ENCODE measurements at regions not wholly inside any gene's neighbourhood (a gene's known extent, or its start where the extent isn't known, plus 50 kb on each side); places are given as distances from the start of the nearest gene placed in this dataset.

- Mint-ChIP-seq H3K27ac (ENCODE audit: unreplicated experiment) (no peak overlapping the region), H3K4me1 (ENCODE audit: unreplicated experiment) (no peaks in the 10 kb centered on the region), H3K4me3 (ENCODE audit: unreplicated experiment) (no peak overlapping the region), H3K36me3 (ENCODE audit: low read depth, unreplicated experiment) (no peaks in the 10 kb centered on the region), H3K9me3 (ENCODE audit: unreplicated experiment) (no peaks in the 10 kb centered on the region), H3K27me3 (ENCODE audit: unreplicated experiment) (no peaks in the 10 kb centered on the region)
- TF ChIP-seq CTCF (IDR thresholded peaks at IDR 0.05; ENCODE audit: unreplicated experiment): no peak
- no peak for DNase-seq (ENCODE audit: low spot score)
Measured at GRCh38 chr11:104464691-104465090, 300.7 kb upstream of the PDGFD start.

DNA sequence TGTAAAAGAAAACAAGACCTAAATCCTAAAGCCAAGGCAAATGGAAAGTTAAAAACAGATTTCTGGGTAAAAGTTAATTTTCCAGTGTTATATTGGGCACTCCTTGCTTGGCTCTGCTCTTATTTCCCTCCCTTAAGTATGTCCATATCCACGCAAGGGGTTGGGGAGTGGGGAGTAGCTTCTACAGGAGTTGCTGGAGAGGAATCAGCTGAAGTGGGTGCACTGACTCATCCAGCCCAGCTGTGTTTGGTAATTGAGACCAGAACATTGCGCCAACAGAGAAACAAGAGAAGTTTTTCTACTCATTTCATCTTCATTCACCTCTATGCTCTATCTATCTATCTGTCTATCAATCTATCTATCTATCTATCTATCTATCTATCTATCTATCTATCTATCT lies 298.4 kb upstream of the PDGFD start:
- H3K27me3 Mint-ChIP-seq (ENCODE audit: unreplicated experiment): no peaks in the 10 kb centered on the region
- H3K27ac Mint-ChIP-seq (ENCODE audit: unreplicated experiment): no peak overlapping the region
- no peaks in the 10 kb centered on the region for H3K4me1 Mint-ChIP-seq (ENCODE audit: unreplicated experiment)
- H3K36me3 Mint-ChIP-seq (ENCODE audit: low read depth, unreplicated experiment): no peaks in the 10 kb centered on the region
- DNase-seq (ENCODE audit: low spot score): no peak
- no peaks in the 10 kb centered on the region for H3K9me3 Mint-ChIP-seq (ENCODE audit: unreplicated experiment)
- no peak overlapping the region for H3K4me3 Mint-ChIP-seq (ENCODE audit: unreplicated experiment)
- TF ChIP-seq CTCF (IDR thresholded peaks at IDR 0.05; ENCODE audit: unreplicated experiment): no peak

- no peaks in the 10 kb centered on the region for H3K9me3 Mint-ChIP-seq (ENCODE audit: unreplicated experiment)
- H3K27me3 Mint-ChIP-seq (ENCODE audit: unreplicated experiment): no peaks in the 10 kb centered on the region
- no peaks in the 10 kb centered on the region for H3K36me3 Mint-ChIP-seq (ENCODE audit: low read depth, unreplicated experiment)
- H3K27ac Mint-ChIP-seq (ENCODE audit: unreplicated experiment): no peak overlapping the region
- DNase-seq (ENCODE audit: low spot score): no peak
- no peaks in the 10 kb centered on the region for H3K4me1 Mint-ChIP-seq (ENCODE audit: unreplicated experiment)
- TF ChIP-seq CTCF (IDR thresholded peaks at IDR 0.05; ENCODE audit: unreplicated experiment): no peak
- no peak overlapping the region for H3K4me3 Mint-ChIP-seq (ENCODE audit: unreplicated experiment)
Measured at GRCh38 chr11:104451197-104451893, 287.4 kb upstream of the PDGFD start.

- Mint-ChIP-seq H3K4me3 (ENCODE audit: unreplicated experiment) (no peak overlapping the region), H3K9me3 (ENCODE audit: unreplicated experiment) (no peaks in the 10 kb centered on the region), H3K27ac (ENCODE audit: unreplicated experiment) (no peak overlapping the region), H3K27me3 (ENCODE audit: unreplicated experiment) (no peaks in the 10 kb centered on the region), H3K36me3 (ENCODE audit: low read depth, unreplicated experiment) (no peaks in the 10 kb centered on the region), H3K4me1 (ENCODE audit: unreplicated experiment) (peaks cover 6% of the 10 kb centered on the region)
- DNase-seq (ENCODE audit: low spot score): no peak
- TF ChIP-seq CTCF (IDR thresholded peaks at IDR 0.05; ENCODE audit: unreplicated experiment): no peak
Measured at GRCh38 chr11:104443387-104443786, 279.4 kb upstream of the PDGFD start.

DNA sequence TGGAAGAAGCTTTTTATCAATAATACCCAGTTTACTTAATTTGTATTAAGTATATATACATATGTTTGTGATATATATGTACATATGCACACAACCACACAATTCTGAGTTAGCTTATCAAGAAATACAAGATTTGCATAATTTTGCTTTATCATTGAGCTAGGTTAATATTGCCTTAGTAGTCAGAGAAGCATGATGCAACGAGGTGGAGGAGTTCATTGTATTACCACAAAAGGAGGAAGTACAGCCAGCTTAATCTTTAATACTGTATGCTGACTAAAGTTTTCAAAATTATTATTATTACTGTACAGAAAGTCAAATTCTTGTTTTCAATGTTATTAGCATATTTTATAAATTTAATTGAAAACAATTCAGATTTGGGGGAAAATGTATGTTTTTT lies 278.4 kb upstream of the PDGFD start:
- peaks cover 6% of the 10 kb centered on the region for H3K4me1 Mint-ChIP-seq (ENCODE audit: unreplicated experiment)
- no peak for DNase-seq (ENCODE audit: low spot score)
- TF ChIP-seq CTCF (IDR thresholded peaks at IDR 0.05; ENCODE audit: unreplicated experiment): no peak
- no peak overlapping the region for H3K27ac Mint-ChIP-seq (ENCODE audit: unreplicated experiment)
- no peaks in the 10 kb centered on the region for H3K27me3 Mint-ChIP-seq (ENCODE audit: unreplicated experiment)
- H3K36me3 Mint-ChIP-seq (ENCODE audit: low read depth, unreplicated experiment): no peaks in the 10 kb centered on the region
- H3K4me3 Mint-ChIP-seq (ENCODE audit: unreplicated experiment): no peak overlapping the region
- H3K9me3 Mint-ChIP-seq (ENCODE audit: unreplicated experiment): no peaks in the 10 kb centered on the region
